Activated T-cell treated with anti-CD3 and anti-CD28 coated beads for 4 hours (primary cell): ENCODE measurements at regions not wholly inside any gene's neighbourhood (a gene's known extent, or its start where the extent isn't known, plus 50 kb on each side); places are given as distances from the start of the nearest gene placed in this dataset.

ENCODE experiments used
- DNase-seq: peaks from one replicate; pipeline ENCODE4 v3.0.0-alpha.2; 2020

- DNase-seq, result no peak
Observed at GRCh38 chr1:221394011-221394544, 347.8 kb downstream of the DUSP10 start.

GRCh38 chr1:221396526-221396925, 345.4 kb downstream of the DUSP10 start:
- DNase-seq, result no peak

- no peak for DNase-seq
Observed at GRCh38 chr1:221397141-221397540, 344.7 kb downstream of the DUSP10 start.

- no peak for DNase-seq
Observed at GRCh38 chr1:221397606-221398005, 344.3 kb downstream of the DUSP10 start.

GRCh38 chr1:221405146-221405545, 336.7 kb downstream of the DUSP10 start:
- no peak for DNase-seq

- DNase-seq, result no peak
Observed at GRCh38 chr1:221408117-221408803, 333.6 kb downstream of the DUSP10 start.

GRCh38 chr1:221411283-221411682, 330.6 kb downstream of the DUSP10 start:
- no peak for DNase-seq

- DNase-seq, result no peak
Observed at GRCh38 chr1:221414772-221415539, 326.9 kb downstream of the DUSP10 start.

- DNase-seq, result no peak
Observed at GRCh38 chr1:221415651-221416050, 326.2 kb downstream of the DUSP10 start.

- DNase-seq, result no peak
Observed at GRCh38 chr1:221416142-221416541, 325.7 kb downstream of the DUSP10 start.

GRCh38 chr1:221416723-221417122, 325.2 kb downstream of the DUSP10 start:
- no peak for DNase-seq

GRCh38 chr1:221418346-221418745, 323.5 kb downstream of the DUSP10 start:
- no peak for DNase-seq

GRCh38 chr1:221419513-221420095, 322.3 kb downstream of the DUSP10 start:
- DNase-seq, result no peak

GRCh38 chr1:221429264-221429663, 312.6 kb downstream of the DUSP10 start:
- DNase-seq, result no peak

- no peak for DNase-seq
Observed at GRCh38 chr1:221430152-221430960, 311.5 kb downstream of the DUSP10 start.

- DNase-seq, result no peak
Observed at GRCh38 chr1:221431068-221431651, 310.7 kb downstream of the DUSP10 start.

GRCh38 chr1:221431961-221432360, 309.9 kb downstream of the DUSP10 start:
- DNase-seq, result no peak

GRCh38 chr1:221435504-221435904, 306.4 kb downstream of the DUSP10 start:
- DNase-seq, result no peak

GRCh38 chr1:221437171-221437570, 304.7 kb downstream of the DUSP10 start:
- no peak for DNase-seq

GRCh38 chr1:221437926-221438325, 304.0 kb downstream of the DUSP10 start:
- no peak for DNase-seq

- DNase-seq, result peak; percentile 36
Observed at GRCh38 chr1:221439008-221439746, 302.7 kb downstream of the DUSP10 start.
